H1 (cell line): ENCODE measurements at regions not wholly inside any gene's neighbourhood (a gene's known extent, or its start where the extent isn't known, plus 50 kb on each side); places are given as distances from the start of the nearest gene placed in this dataset.

Experiments used
- ATF2 ChIP-seq: IDR thresholded peaks from 2 replicates; pipeline ENCODE4 v1.6.1; 2012; ENCODE audit warnings: low read length, inconsistent platforms
- BCL11A ChIP-seq, 2 experiments: IDR thresholded peaks; one replicate each; pipeline ENCODE4 v1.6.1; 2011; ENCODE audit warnings: low read depth in 2 of 2, low read length in 2 of 2, mild to moderate bottlenecking in 2 of 2
- CBX8 ChIP-seq: fragments of 300-800, 300-1000 bp; sonication (generic); IDR thresholded peaks from 2 replicates; pipeline ENCODE4 v1.7.1; 2016; ENCODE audit warnings: low read depth, low read length, borderline replicate concordance
- CEBPB ChIP-seq: IDR thresholded peaks from 2 replicates; pipeline ENCODE4 v1.6.1; 2012; ENCODE audit warnings: low read depth, low read length
- CHD7 ChIP-seq: fragments of 300-600 bp; sonication (generic); IDR thresholded peaks from 2 replicates; pipeline ENCODE4 v1.7.1; 2012; ENCODE audit warnings: low read length, moderate library complexity, mild to moderate bottlenecking, inconsistent platforms; ENCODE audit not compliant: insufficient replicate concordance
- CTCF ChIP-seq, 3 experiments: IDR thresholded peaks; 1 replicate in 2 of 3; 2 replicates in 1 of 3; pipeline versions ENCODE4 v1.5.1 to v1.6.1; 2011; ENCODE audit warnings: low read length in 3 of 3, mild to moderate bottlenecking in 3 of 3, inconsistent platforms in 2 of 3, low read depth in 1 of 3, moderate library complexity in 1 of 3; ENCODE audit not compliant: insufficient read depth in 1 of 3; ENCODE audit errors: control extremely low read depth in 1 of 3
- TBP ChIP-seq: IDR thresholded peaks from 2 replicates; pipeline ENCODE4 v1.6.1; 2011; ENCODE audit warnings: low read depth, low read length, improper control_type of control experiment
- ZNF274 ChIP-seq: IDR thresholded peaks from 2 replicates; pipeline ENCODE4 v1.7.0; 2012; ENCODE audit warnings: low read length, borderline replicate concordance; ENCODE audit errors: extremely low read depth

GRCh38 chr2:76642129-76642528, 880.0 kb downstream of the LRRTM4 start (continued):
- TF ChIP-seq CHD7 (no peak), CEBPB (no peak), TBP (no peak), ZNF274 (no peak), CTCF (IDR thresholded peaks at IDR 0.05; ENCODE audit: control extremely low read depth in 1 of 3, insufficient read depth in 1 of 3, low read depth in 1 of 3, low read length in 3 of 3) (no peak), ATF2 (no peak), CBX8 (no peak), BCL11A (IDR thresholded peaks at IDR 0.05; ENCODE audit: low read depth in 2 of 2, low read length in 2 of 2) (no peak)
